Pons (tissue), 1 donor: ENCODE measurements at regions not wholly inside any gene's neighbourhood (a gene's known extent, or its start where the extent isn't known, plus 50 kb on each side); places are given as distances from the start of the nearest gene placed in this dataset.

Experiments used
- DNase-seq: peaks from one replicate; pipeline ENCODE4 v3.0.0-alpha.2; 2016; ENCODE audit warnings: low spot score

- no peak for DNase-seq
Measured at GRCh38 chr11:119906376-119906775, 177.4 kb upstream of the NECTIN1 start.

- DNase-seq, result no peak
Measured at GRCh38 chr11:119905162-119905561, 176.2 kb upstream of the NECTIN1 start.

- no peak for DNase-seq
Measured at GRCh38 chr11:119904531-119905035, 175.6 kb upstream of the NECTIN1 start.

- no peak for DNase-seq
Measured at GRCh38 chr11:119903821-119904220, 174.8 kb upstream of the NECTIN1 start.

GRCh38 chr11:119903389-119903788 lies 174.4 kb upstream of the NECTIN1 start:
- no peak for DNase-seq

GRCh38 chr11:119902656-119903231 lies 173.7 kb upstream of the NECTIN1 start:
- DNase-seq, result no peak

GRCh38 chr11:119901657-119902577 lies 172.9 kb upstream of the NECTIN1 start:
- DNase-seq, result no peak

- DNase-seq, result no peak
Measured at GRCh38 chr11:119899997-119900396, 171.0 kb upstream of the NECTIN1 start.

- no peak for DNase-seq
Measured at GRCh38 chr11:119897576-119897975, 168.6 kb upstream of the NECTIN1 start.

GRCh38 chr11:119897046-119897440 lies 168.0 kb upstream of the NECTIN1 start:
- DNase-seq, result no peak

- no peak for DNase-seq
Measured at GRCh38 chr11:119896387-119897045, 167.5 kb upstream of the NECTIN1 start.

GRCh38 chr11:119895981-119896380 lies 167.0 kb upstream of the NECTIN1 start:
- DNase-seq, result no peak

GRCh38 chr11:119894916-119895315 lies 165.9 kb upstream of the NECTIN1 start:
- DNase-seq, result no peak

GRCh38 chr11:119892311-119892808 lies 163.4 kb upstream of the NECTIN1 start:
- DNase-seq, result peak; percentile 55

GRCh38 chr11:119891055-119891768 lies 162.2 kb upstream of the NECTIN1 start:
- peak; percentile 92 for DNase-seq

- no peak for DNase-seq
Measured at GRCh38 chr11:119890466-119890865, 161.5 kb upstream of the NECTIN1 start.

GRCh38 chr11:119889728-119890280 lies 160.8 kb upstream of the NECTIN1 start:
- no peak for DNase-seq

GRCh38 chr11:119889111-119889510 lies 160.1 kb upstream of the NECTIN1 start:
- no peak for DNase-seq

- no peak for DNase-seq
Measured at GRCh38 chr11:119888119-119888518, 159.1 kb upstream of the NECTIN1 start.

- no peak for DNase-seq
Measured at GRCh38 chr11:119886667-119887230, 157.7 kb upstream of the NECTIN1 start.
